Upper lobe of left lung (tissue), 4 donors: ENCODE measurements at regions not wholly inside any gene's neighbourhood (a gene's known extent, or its start where the extent isn't known, plus 50 kb on each side); places are given as distances from the start of the nearest gene placed in this dataset.

Experiments used
- EP300 ChIP-seq, 4 donors: sonication (generic); formaldehyde crosslinking; IDR thresholded peaks; one replicate each; pipeline ENCODE4 v1.5.1; 2017; ENCODE audit warnings: antibody characterized with exemption in 4 of 4, control low read depth in 2 of 4
- POLR2A ChIP-seq, 4 donors: fragments of 450-650 bp; IDR thresholded peaks; one replicate each; pipeline ENCODE4 v1.5.1; 2016 to 2017; ENCODE audit warnings: antibody characterized with exemption in 4 of 4, mild to moderate bottlenecking in 2 of 4
- POLR2AphosphoS5 ChIP-seq, 2 donors: sonication (generic); formaldehyde crosslinking; IDR thresholded peaks; one replicate each; pipeline ENCODE4 v1.5.1; 2017; ENCODE audit warnings: antibody characterized with exemption in 2 of 2
- TF ChIP-seq, protein P1 (sequence below), 6 experiments: fragments of 450-650 bp in 4 of 6; fragments of 200-600 bp in 2 of 6; sonication (generic) in 2 of 6; IDR thresholded peaks; one replicate each; pipeline ENCODE4 v1.5.1; 2016 to 2019; ENCODE audit warnings: antibody characterized with exemption in 6 of 6

DNA sequence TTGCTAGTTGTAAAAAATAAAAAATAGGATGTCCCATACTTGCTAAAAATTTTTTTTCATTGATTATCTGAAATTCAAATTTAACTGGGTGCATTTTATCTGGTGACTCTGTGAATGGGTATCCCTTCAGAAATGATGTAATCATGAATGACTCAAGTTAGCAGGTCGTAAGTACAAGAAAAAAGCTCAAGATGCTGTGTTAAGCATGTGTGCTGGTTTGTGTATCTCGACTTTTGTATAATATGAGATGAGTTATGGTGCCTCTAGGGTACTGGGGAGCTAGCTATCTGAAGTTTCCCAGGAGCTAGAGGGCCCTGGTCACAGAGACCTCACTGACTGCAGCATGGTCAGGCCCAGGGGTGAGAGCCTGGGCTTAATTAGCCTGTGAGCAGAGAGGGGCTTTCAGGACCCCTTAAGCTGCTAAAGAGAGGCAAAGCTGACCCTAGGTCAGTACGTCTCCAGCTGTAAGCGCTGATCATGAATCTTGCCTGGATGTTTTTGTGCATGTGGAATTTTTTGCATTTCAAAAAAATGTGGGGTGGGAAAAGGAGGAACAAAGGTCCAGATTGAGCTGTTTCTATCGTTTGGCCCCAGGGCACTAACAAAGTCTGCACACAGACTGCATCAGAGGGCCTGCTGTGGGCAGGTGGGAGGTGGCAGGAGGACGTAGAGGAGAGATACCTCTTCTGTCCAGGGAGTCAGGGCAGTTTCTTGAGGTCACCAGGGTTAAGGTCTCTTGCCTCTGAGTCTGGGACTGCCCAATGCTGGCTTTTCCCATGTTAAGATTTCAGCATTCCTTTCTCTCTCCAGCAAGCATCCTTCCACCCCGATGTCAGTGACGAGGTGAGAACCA is 233.2 kb upstream of the TPM1 start:
- TF ChIP-seq EP300 (IDR thresholded peaks at IDR 0.05) (no peak), POLR2AphosphoS5 (IDR thresholded peaks at IDR 0.05) (no peak), POLR2A (IDR thresholded peaks at IDR 0.05) (no peak)
- TF ChIP-seq, protein P1, sequence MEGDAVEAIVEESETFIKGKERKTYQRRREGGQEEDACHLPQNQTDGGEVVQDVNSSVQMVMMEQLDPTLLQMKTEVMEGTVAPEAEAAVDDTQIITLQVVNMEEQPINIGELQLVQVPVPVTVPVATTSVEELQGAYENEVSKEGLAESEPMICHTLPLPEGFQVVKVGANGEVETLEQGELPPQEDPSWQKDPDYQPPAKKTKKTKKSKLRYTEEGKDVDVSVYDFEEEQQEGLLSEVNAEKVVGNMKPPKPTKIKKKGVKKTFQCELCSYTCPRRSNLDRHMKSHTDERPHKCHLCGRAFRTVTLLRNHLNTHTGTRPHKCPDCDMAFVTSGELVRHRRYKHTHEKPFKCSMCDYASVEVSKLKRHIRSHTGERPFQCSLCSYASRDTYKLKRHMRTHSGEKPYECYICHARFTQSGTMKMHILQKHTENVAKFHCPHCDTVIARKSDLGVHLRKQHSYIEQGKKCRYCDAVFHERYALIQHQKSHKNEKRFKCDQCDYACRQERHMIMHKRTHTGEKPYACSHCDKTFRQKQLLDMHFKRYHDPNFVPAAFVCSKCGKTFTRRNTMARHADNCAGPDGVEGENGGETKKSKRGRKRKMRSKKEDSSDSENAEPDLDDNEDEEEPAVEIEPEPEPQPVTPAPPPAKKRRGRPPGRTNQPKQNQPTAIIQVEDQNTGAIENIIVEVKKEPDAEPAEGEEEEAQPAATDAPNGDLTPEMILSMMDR (IDR thresholded peaks at IDR 0.05), result no peak
